GM21737 (cell line): ENCODE measurements at regions not wholly inside any gene's neighbourhood (a gene's known extent, or its start where the extent isn't known, plus 50 kb on each side); places are given as distances from the start of the nearest gene placed in this dataset.
"Not testable (repeated sequence)": the region's sequence is repeated elsewhere in the genome, so short reads cannot be mapped to it uniquely, and the experiment has no call there.

ENCODE experiments used
- ATAC-seq: cut with Tn5 transposase; IDR thresholded peaks from one replicate; pipeline ENCODE4 v1.9.1; 2021; ENCODE audit warnings: mild to moderate bottlenecking, moderate library complexity; ENCODE audit not compliant: unreplicated experiment

- ATAC-seq = no peak
These were observed 1366.6 kb upstream of the MIR17HG start for GRCh38 chr13:89980896-89981295.

GRCh38 chr13:89982407-89983095 is 1364.9 kb upstream of the MIR17HG start:
- ATAC-seq = no peak

- no peak for ATAC-seq
These were observed 1359.3 kb upstream of the MIR17HG start for GRCh38 chr13:89988206-89988605.

- no peak for ATAC-seq
These were observed 1343.9 kb upstream of the MIR17HG start for GRCh38 chr13:90003566-90003965.

GRCh38 chr13:90008707-90009149 is 1338.8 kb upstream of the MIR17HG start:
- ATAC-seq = no peak

GRCh38 chr13:90014038-90014437 is 1333.4 kb upstream of the MIR17HG start:
- ATAC-seq = no peak

GRCh38 chr13:90015565-90016507 is 1331.7 kb upstream of the MIR17HG start:
- no peak for ATAC-seq

GRCh38 chr13:90016688-90017087 is 1330.8 kb upstream of the MIR17HG start:
- no peak for ATAC-seq

- ATAC-seq = no peak
These were observed 1326.9 kb upstream of the MIR17HG start for GRCh38 chr13:90020536-90021070.

- ATAC-seq = no peak
These were observed 1320.1 kb upstream of the MIR17HG start for GRCh38 chr13:90027409-90027808.

- no peak for ATAC-seq
These were observed 1315.2 kb upstream of the MIR17HG start for GRCh38 chr13:90032313-90032712.

- ATAC-seq = no peak
These were observed 1314.5 kb upstream of the MIR17HG start for GRCh38 chr13:90032841-90033493.

- ATAC-seq = no peak
These were observed 1308.0 kb upstream of the MIR17HG start for GRCh38 chr13:90039516-90039915.

- ATAC-seq = no peak
These were observed 1299.9 kb upstream of the MIR17HG start for GRCh38 chr13:90047600-90047999.

- ATAC-seq = no peak
These were observed 1297.4 kb upstream of the MIR17HG start for GRCh38 chr13:90049989-90050671.

GRCh38 chr13:90055121-90055520 is 1292.4 kb upstream of the MIR17HG start:
- no peak for ATAC-seq

GRCh38 chr13:90055760-90056159 is 1291.7 kb upstream of the MIR17HG start:
- ATAC-seq = no peak

GRCh38 chr13:90064226-90064625 is 1283.3 kb upstream of the MIR17HG start:
- ATAC-seq = not testable (repeated sequence)

- no peak for ATAC-seq
These were observed 1278.8 kb upstream of the MIR17HG start for GRCh38 chr13:90068658-90069057.

GRCh38 chr13:90070362-90070761 is 1277.1 kb upstream of the MIR17HG start:
- ATAC-seq = no peak
